Ishikawa (cell line): ENCODE measurements at regions not wholly inside any gene's neighbourhood (a gene's known extent, or its start where the extent isn't known, plus 50 kb on each side); places are given as distances from the start of the nearest gene placed in this dataset.

Source experiments
- CEBPB ChIP-seq: IDR thresholded peaks from 2 replicates; pipeline ENCODE4 v1.6.1; 2012
- CREB1 ChIP-seq: IDR thresholded peaks from 2 replicates; pipeline ENCODE4 v1.6.1; 2012; ENCODE audit warnings: low read depth
- EGR1 ChIP-seq: IDR thresholded peaks from 2 replicates; pipeline ENCODE4 v1.6.1; 2012
- EP300 ChIP-seq: IDR thresholded peaks from 2 replicates; pipeline ENCODE4 v1.6.1; 2012; ENCODE audit warnings: borderline replicate concordance
- MAX ChIP-seq: IDR thresholded peaks from 2 replicates; pipeline ENCODE4 v1.6.1; 2012
- RAD21 ChIP-seq: IDR thresholded peaks from 2 replicates; pipeline ENCODE4 v1.6.1; 2012; ENCODE audit warnings: low read depth
- TAF1 ChIP-seq: IDR thresholded peaks from 2 replicates; pipeline ENCODE4 v1.6.1; 2012; ENCODE audit warnings: low read depth, mild to moderate bottlenecking
- TCF12 ChIP-seq: IDR thresholded peaks from 2 replicates; pipeline ENCODE4 v1.6.1; 2012; ENCODE audit warnings: low read depth
- TEAD4 ChIP-seq: IDR thresholded peaks from 2 replicates; pipeline ENCODE4 v1.6.1; 2012
- YY1 ChIP-seq: IDR thresholded peaks from 2 replicates; pipeline ENCODE4 v1.6.1; 2012; ENCODE audit warnings: low read depth
- TF ChIP-seq, protein P1 (sequence below): IDR thresholded peaks from 2 replicates; pipeline ENCODE4 v1.6.1; 2012; ENCODE audit warnings: low read depth, mild to moderate bottlenecking
- TF ChIP-seq, protein P2 (sequence below): IDR thresholded peaks from 2 replicates; pipeline ENCODE4 v1.6.1; 2012

GRCh38 chr3:139131951-139132350 lies 87.3 kb upstream of the PRR23C start:
- no peak for TF ChIP-seq TAF1
- TF ChIP-seq, protein P1, sequence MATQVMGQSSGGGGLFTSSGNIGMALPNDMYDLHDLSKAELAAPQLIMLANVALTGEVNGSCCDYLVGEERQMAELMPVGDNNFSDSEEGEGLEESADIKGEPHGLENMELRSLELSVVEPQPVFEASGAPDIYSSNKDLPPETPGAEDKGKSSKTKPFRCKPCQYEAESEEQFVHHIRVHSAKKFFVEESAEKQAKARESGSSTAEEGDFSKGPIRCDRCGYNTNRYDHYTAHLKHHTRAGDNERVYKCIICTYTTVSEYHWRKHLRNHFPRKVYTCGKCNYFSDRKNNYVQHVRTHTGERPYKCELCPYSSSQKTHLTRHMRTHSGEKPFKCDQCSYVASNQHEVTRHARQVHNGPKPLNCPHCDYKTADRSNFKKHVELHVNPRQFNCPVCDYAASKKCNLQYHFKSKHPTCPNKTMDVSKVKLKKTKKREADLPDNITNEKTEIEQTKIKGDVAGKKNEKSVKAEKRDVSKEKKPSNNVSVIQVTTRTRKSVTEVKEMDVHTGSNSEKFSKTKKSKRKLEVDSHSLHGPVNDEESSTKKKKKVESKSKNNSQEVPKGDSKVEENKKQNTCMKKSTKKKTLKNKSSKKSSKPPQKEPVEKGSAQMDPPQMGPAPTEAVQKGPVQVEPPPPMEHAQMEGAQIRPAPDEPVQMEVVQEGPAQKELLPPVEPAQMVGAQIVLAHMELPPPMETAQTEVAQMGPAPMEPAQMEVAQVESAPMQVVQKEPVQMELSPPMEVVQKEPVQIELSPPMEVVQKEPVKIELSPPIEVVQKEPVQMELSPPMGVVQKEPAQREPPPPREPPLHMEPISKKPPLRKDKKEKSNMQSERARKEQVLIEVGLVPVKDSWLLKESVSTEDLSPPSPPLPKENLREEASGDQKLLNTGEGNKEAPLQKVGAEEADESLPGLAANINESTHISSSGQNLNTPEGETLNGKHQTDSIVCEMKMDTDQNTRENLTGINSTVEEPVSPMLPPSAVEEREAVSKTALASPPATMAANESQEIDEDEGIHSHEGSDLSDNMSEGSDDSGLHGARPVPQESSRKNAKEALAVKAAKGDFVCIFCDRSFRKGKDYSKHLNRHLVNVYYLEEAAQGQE, result no peak
- no peak for TF ChIP-seq EP300
- no peak for TF ChIP-seq EGR1
- TF ChIP-seq CEBPB, result no peak
- no peak for TF ChIP-seq YY1
- TF ChIP-seq RAD21, result no peak
- TF ChIP-seq, protein P2, sequence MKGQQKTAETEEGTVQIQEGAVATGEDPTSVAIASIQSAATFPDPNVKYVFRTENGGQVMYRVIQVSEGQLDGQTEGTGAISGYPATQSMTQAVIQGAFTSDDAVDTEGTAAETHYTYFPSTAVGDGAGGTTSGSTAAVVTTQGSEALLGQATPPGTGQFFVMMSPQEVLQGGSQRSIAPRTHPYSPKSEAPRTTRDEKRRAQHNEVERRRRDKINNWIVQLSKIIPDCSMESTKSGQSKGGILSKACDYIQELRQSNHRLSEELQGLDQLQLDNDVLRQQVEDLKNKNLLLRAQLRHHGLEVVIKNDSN, result no peak
- TF ChIP-seq MAX, result no peak
- no peak for TF ChIP-seq TCF12
- TF ChIP-seq TEAD4, result no peak
- no peak for TF ChIP-seq CREB1
